Left ventricle myocardium inferior (tissue), 1 donor: ENCODE measurements at regions not wholly inside any gene's neighbourhood (a gene's known extent, or its start where the extent isn't known, plus 50 kb on each side); places are given as distances from the start of the nearest gene placed in this dataset.

Experiments used
- DNase-seq: peaks from one replicate; pipeline ENCODE4 v3.0.0-alpha.2; 2020
- H3K27ac ChIP-seq: fragments of 200-600 bp; replicated peaks from 2 replicates; pipeline ENCODE4 v1.8.0; 2021
- H3K27me3 ChIP-seq: fragments of 200-600 bp; 2 replicates; pipeline ENCODE4 v1.8.0; 2021; ENCODE audit warnings: low read depth
- H3K36me3 ChIP-seq: fragments of 200-600 bp; 2 replicates; pipeline ENCODE4 v1.8.0; 2021
- H3K4me1 ChIP-seq: fragments of 200-600 bp; 2 replicates; pipeline ENCODE4 v1.8.0; 2021
- H3K4me3 ChIP-seq: fragments of 200-600 bp; 2 replicates; pipeline ENCODE4 v1.8.0; 2021; ENCODE audit warnings: mild to moderate bottlenecking, moderate library complexity
- H3K9me3 ChIP-seq: fragments of 200-600 bp; replicated peaks from 2 replicates; pipeline ENCODE4 v1.8.0; 2021
- CTCF ChIP-seq: fragments of 200-600 bp; IDR thresholded peaks from 2 replicates; pipeline ENCODE4 v1.8.0; 2021; ENCODE audit warnings: antibody characterized with exemption, mild to moderate bottlenecking, borderline replicate concordance
- intact Hi-C: fragments of 100-400 bp; cut with micrococcal nuclease; formaldehyde crosslinking; loops from one replicate; pipeline ENCODE4 v1.11.0; 2022
- donor health status: DM: no; HTN: yes; CAD: no; lungs with severe emphysema.

DNA sequence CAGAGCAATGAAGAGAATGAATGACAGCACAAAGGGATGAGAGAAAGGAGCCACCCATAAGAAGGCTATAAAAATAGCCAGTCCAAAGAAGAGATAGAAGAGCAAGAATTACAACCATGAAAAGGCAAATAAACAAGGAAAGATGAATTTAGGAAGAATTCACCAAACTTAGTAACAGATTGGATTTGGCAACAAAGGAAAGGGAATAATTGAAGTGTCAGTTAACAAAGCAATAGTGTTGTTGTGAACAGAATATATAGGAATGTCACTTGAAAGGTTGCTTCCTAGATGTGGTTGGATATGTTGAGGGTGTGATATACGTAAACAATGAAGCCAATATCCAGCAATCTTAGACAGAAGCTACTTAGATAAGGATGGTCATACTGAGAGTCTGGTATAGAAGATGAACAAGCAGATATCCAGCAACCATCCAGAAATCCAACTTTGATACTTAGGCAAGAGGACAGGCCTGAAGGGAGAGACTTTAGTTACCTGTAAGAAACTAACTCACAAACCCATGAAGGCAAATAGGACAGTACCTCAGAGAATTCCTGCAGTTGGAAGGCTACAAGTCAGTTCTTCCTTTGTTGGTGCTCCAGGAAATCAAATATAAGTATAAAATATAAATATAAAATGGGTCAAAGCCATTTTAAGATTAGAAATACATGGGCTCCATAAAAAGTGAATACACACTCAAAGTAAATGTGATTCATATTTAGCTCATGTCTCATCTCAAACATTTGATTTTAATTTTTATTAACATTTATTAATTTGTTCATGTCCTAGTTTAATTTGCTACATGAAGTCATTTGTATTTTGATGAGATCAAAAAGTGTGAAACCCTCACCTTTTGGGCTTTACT, 106.5 kb downstream of the HFE start:
- intact Hi-C loops, result no loop called here
- Histone ChIP-seq H3K36me3 (no peaks in the 10 kb centered on the region), H3K27me3 (peaks cover 12% of the 10 kb centered on the region), H3K27ac (peak overlapping the region; percentile 94), H3K9me3 (no peaks in the 10 kb centered on the region), H3K4me3 (no peak overlapping the region), H3K4me1 (peaks cover 49% of the 10 kb centered on the region)
- TF ChIP-seq CTCF, result no peak
- no peak for DNase-seq

GRCh38 chr6:26194329-26194701, 107.1 kb downstream of the HFE start:
- no peaks in the 10 kb centered on the region for H3K9me3 ChIP-seq
- H3K27ac ChIP-seq, result peak overlapping the region; percentile 94
- intact Hi-C loops, result no loop called here
- H3K4me1 ChIP-seq, result peaks cover 47% of the 10 kb centered on the region
- TF ChIP-seq CTCF, result no peak
- H3K36me3 ChIP-seq, result no peaks in the 10 kb centered on the region
- peak overlapping the region; percentile 77 for H3K4me3 ChIP-seq
- H3K27me3 ChIP-seq, result peaks cover 16% of the 10 kb centered on the region
- DNase-seq, result no peak

- peak overlapping the region; percentile 94 for H3K27ac ChIP-seq
- no peak for TF ChIP-seq CTCF
- no peak for DNase-seq
- H3K36me3 ChIP-seq, result no peaks in the 10 kb centered on the region
- H3K4me1 ChIP-seq, result peaks cover 48% of the 10 kb centered on the region
- peaks cover 22% of the 10 kb centered on the region for H3K27me3 ChIP-seq
- H3K9me3 ChIP-seq, result no peaks in the 10 kb centered on the region
- H3K4me3 ChIP-seq, result peak overlapping the region; percentile 77
- intact Hi-C loops, result no loop called here
These were observed 107.7 kb downstream of the HFE start for GRCh38 chr6:26194816-26195375.

DNA sequence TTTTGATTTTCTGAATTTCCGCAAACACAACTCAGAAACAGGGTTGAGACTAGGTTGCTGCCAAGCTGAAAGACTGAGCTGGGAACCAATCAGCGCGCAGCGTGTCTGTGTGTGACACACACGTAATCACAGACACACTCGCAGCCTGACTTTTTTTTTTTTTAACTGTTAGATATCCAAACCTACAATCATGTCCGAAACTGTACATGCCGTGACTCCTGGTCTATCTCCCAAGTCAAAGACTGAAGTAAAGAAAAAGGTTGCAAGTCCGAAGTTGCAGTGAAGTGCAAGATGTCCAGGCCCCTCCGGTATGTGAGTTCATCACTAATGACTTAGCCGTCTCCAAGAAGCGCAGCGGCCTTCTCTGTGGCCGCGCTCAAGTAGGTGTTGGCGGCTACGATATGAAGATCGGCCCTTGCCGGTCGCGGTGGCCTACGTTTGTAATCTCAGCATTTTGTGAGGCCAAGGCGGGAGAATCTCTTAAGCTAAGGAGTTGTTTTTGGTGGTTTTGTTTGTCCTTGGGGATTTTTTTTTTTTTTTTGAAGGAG, 108.2 kb downstream of the HFE start:
- Histone ChIP-seq H3K4me3 (peak overlapping the region; percentile 77), H3K27ac (peak overlapping the region; percentile 94), H3K4me1 (peaks cover 53% of the 10 kb centered on the region), H3K27me3 (peaks cover 27% of the 10 kb centered on the region), H3K36me3 (no peaks in the 10 kb centered on the region), H3K9me3 (no peaks in the 10 kb centered on the region)
- TF ChIP-seq CTCF, result no peak
- intact Hi-C loops, result no loop called here
- DNase-seq, result peak; percentile 85

GRCh38 chr6:26195924-26196845, 109.0 kb downstream of the HFE start:
- Histone ChIP-seq H3K4me3 (peak overlapping the region; percentile 77), H3K9me3 (no peaks in the 10 kb centered on the region), H3K27ac (peak overlapping the region; percentile 94), H3K27me3 (peaks cover 23% of the 10 kb centered on the region), H3K36me3 (no peaks in the 10 kb centered on the region), H3K4me1 (peaks cover 53% of the 10 kb centered on the region)
- intact Hi-C loops, result no loop called here
- no peak for TF ChIP-seq CTCF
- no peak for DNase-seq
